Muscle of leg (tissue), 3 donors: ENCODE measurements at regions not wholly inside any gene's neighbourhood (a gene's known extent, or its start where the extent isn't known, plus 50 kb on each side); places are given as distances from the start of the nearest gene placed in this dataset.

Experiments used
- DNase-seq: peaks from one replicate; pipeline ENCODE4 v3.0.0; 2013
- H3K27ac ChIP-seq: one replicate; pipeline ENCODE4 v1.5.1; 2013; ENCODE audit warnings: mild to moderate bottlenecking, low read length, control low read depth
- H3K27me3 ChIP-seq: one replicate; pipeline ENCODE4 v1.6.1; 2013; ENCODE audit warnings: low read length; ENCODE audit not compliant: control insufficient read depth, insufficient read depth
- H3K36me3 ChIP-seq: one replicate; pipeline ENCODE4 v1.6.1; 2013; ENCODE audit warnings: low read length; ENCODE audit not compliant: control insufficient read depth, insufficient read depth
- H3K4me1 ChIP-seq: one replicate; pipeline ENCODE4 v1.6.1; 2013; ENCODE audit warnings: low read length; ENCODE audit not compliant: control insufficient read depth, insufficient read depth
- H3K4me3 ChIP-seq: one replicate; pipeline ENCODE4 v1.5.1; 2013; ENCODE audit warnings: low read length, control low read depth
- H3K9me3 ChIP-seq: replicated peaks from 2 replicates; pipeline ENCODE4 v1.6.1; 2013; ENCODE audit warnings: low read depth, low read length; ENCODE audit not compliant: control insufficient read depth
- WGBS: methylation state at CpG from one replicate; pipeline ENCODE4 v1.1.5; 2013; ENCODE audit warnings: missing lambda C conversion rate; ENCODE audit not compliant: insufficient coverage; 5-methylcytosine and 5-hydroxymethylcytosine counted together

GRCh38 chr20:52410182-52410647 lies 218.6 kb upstream of the ZFP64 start:
- no peaks in the 10 kb centered on the region for H3K4me1 ChIP-seq
- no peaks in the 10 kb centered on the region for H3K36me3 ChIP-seq
- no peak overlapping the region for H3K4me3 ChIP-seq
- no peaks in the 10 kb centered on the region for H3K27me3 ChIP-seq
- H3K9me3 ChIP-seq = no peaks in the 10 kb centered on the region
- DNase-seq = peak; percentile 57
- WGBS = 42% methylated on average over 2 of the region's 11 CpGs
- no peak overlapping the region for H3K27ac ChIP-seq

- Histone ChIP-seq H3K27ac (no peak overlapping the region), H3K4me1 (no peaks in the 10 kb centered on the region), H3K36me3 (no peaks in the 10 kb centered on the region), H3K9me3 (no peaks in the 10 kb centered on the region), H3K27me3 (no peaks in the 10 kb centered on the region), H3K4me3 (no peak overlapping the region)
- no peak for DNase-seq
- no CpG with 5 or more reads among the region's 2 CpGs for WGBS
Observed at GRCh38 chr20:52405986-52406385, 214.4 kb upstream of the ZFP64 start.

- H3K36me3 ChIP-seq = no peaks in the 10 kb centered on the region
- DNase-seq = no peak
- H3K27me3 ChIP-seq = no peaks in the 10 kb centered on the region
- no peak overlapping the region for H3K27ac ChIP-seq
- no CpG with 5 or more reads among the region's 1 CpG for WGBS
- no peak overlapping the region for H3K4me3 ChIP-seq
- H3K9me3 ChIP-seq = no peaks in the 10 kb centered on the region
- no peaks in the 10 kb centered on the region for H3K4me1 ChIP-seq
Observed at GRCh38 chr20:52405417-52405816, 213.8 kb upstream of the ZFP64 start.

- DNase-seq = no peak
- Histone ChIP-seq H3K4me3 (no peak overlapping the region), H3K27me3 (no peaks in the 10 kb centered on the region), H3K27ac (no peak overlapping the region), H3K9me3 (no peaks in the 10 kb centered on the region), H3K36me3 (no peaks in the 10 kb centered on the region), H3K4me1 (no peaks in the 10 kb centered on the region)
- 100% methylated on average over 1 of the region's 3 CpGs for WGBS
Observed at GRCh38 chr20:52404671-52405070, 213.1 kb upstream of the ZFP64 start.

GRCh38 chr20:52402950-52403349 lies 211.4 kb upstream of the ZFP64 start:
- Histone ChIP-seq H3K4me3 (no peak overlapping the region), H3K4me1 (no peaks in the 10 kb centered on the region), H3K36me3 (no peaks in the 10 kb centered on the region), H3K27me3 (peaks cover 2% of the 10 kb centered on the region), H3K27ac (no peak overlapping the region), H3K9me3 (no peaks in the 10 kb centered on the region)
- no peak for DNase-seq
- WGBS = 86% methylated on average over 2 of the region's 4 CpGs

- H3K4me1 ChIP-seq = no peaks in the 10 kb centered on the region
- H3K27ac ChIP-seq = no peak overlapping the region
- no peak for DNase-seq
- peaks cover 2% of the 10 kb centered on the region for H3K27me3 ChIP-seq
- H3K4me3 ChIP-seq = no peak overlapping the region
- WGBS = 90% methylated on average over 3 of the region's 5 CpGs
- H3K36me3 ChIP-seq = no peaks in the 10 kb centered on the region
- H3K9me3 ChIP-seq = no peaks in the 10 kb centered on the region
Observed at GRCh38 chr20:52402514-52402913, 210.9 kb upstream of the ZFP64 start.

- no peaks in the 10 kb centered on the region for H3K4me1 ChIP-seq
- H3K4me3 ChIP-seq = no peak overlapping the region
- H3K27me3 ChIP-seq = peaks cover 2% of the 10 kb centered on the region
- no peaks in the 10 kb centered on the region for H3K9me3 ChIP-seq
- DNase-seq = no peak
- no peak overlapping the region for H3K27ac ChIP-seq
- WGBS = no CpG with 5 or more reads among the region's 1 CpG
- no peaks in the 10 kb centered on the region for H3K36me3 ChIP-seq
Observed at GRCh38 chr20:52401431-52401830, 209.9 kb upstream of the ZFP64 start.

- no peak for DNase-seq
- no peaks in the 10 kb centered on the region for H3K9me3 ChIP-seq
- peaks cover 2% of the 10 kb centered on the region for H3K27me3 ChIP-seq
- no peak overlapping the region for H3K27ac ChIP-seq
- H3K36me3 ChIP-seq = no peaks in the 10 kb centered on the region
- H3K4me3 ChIP-seq = no peak overlapping the region
- no peaks in the 10 kb centered on the region for H3K4me1 ChIP-seq
- WGBS = 64% methylated on average over 2 of the region's 2 CpGs
Observed at GRCh38 chr20:52399352-52399751, 207.8 kb upstream of the ZFP64 start.

GRCh38 chr20:52389606-52390005 lies 198.0 kb upstream of the ZFP64 start:
- H3K9me3 ChIP-seq = no peaks in the 10 kb centered on the region
- H3K27ac ChIP-seq = no peak overlapping the region
- no CpG with 5 or more reads among the region's 1 CpG for WGBS
- H3K36me3 ChIP-seq = no peaks in the 10 kb centered on the region
- H3K27me3 ChIP-seq = no peaks in the 10 kb centered on the region
- H3K4me1 ChIP-seq = no peaks in the 10 kb centered on the region
- no peak overlapping the region for H3K4me3 ChIP-seq
- DNase-seq = no peak

GRCh38 chr20:52383995-52384621 lies 192.5 kb upstream of the ZFP64 start:
- WGBS = 92% methylated on average over 8 of the region's 10 CpGs
- H3K27ac ChIP-seq = no peak overlapping the region
- no peaks in the 10 kb centered on the region for H3K4me1 ChIP-seq

GRCh38 chr20:52382933-52383332 lies 191.4 kb upstream of the ZFP64 start:
- Histone ChIP-seq H3K27me3 (no peaks in the 10 kb centered on the region), H3K4me1 (no peaks in the 10 kb centered on the region), H3K4me3 (no peak overlapping the region), H3K36me3 (no peaks in the 10 kb centered on the region), H3K27ac (no peak overlapping the region), H3K9me3 (peaks cover 4% of the 10 kb centered on the region)
- 69% methylated on average over 2 of the region's 4 CpGs for WGBS
- no peak for DNase-seq

More at GRCh38 chr20:52383995-52384621, 192.5 kb upstream of the ZFP64 start:
- DNase-seq = no peak
- peaks cover 4% of the 10 kb centered on the region for H3K9me3 ChIP-seq
- no peak overlapping the region for H3K4me3 ChIP-seq
- no peaks in the 10 kb centered on the region for H3K27me3 ChIP-seq
- no peaks in the 10 kb centered on the region for H3K36me3 ChIP-seq
